GM18520 (cell line): ENCODE measurements at regions not wholly inside any gene's neighbourhood (a gene's known extent, or its start where the extent isn't known, plus 50 kb on each side); places are given as distances from the start of the nearest gene placed in this dataset.

Experiments
- ATAC-seq: cut with Tn5 transposase; IDR thresholded peaks from one replicate; pipeline ENCODE4 v1.9.1; 2021; ENCODE audit not compliant: unreplicated experiment

DNA sequence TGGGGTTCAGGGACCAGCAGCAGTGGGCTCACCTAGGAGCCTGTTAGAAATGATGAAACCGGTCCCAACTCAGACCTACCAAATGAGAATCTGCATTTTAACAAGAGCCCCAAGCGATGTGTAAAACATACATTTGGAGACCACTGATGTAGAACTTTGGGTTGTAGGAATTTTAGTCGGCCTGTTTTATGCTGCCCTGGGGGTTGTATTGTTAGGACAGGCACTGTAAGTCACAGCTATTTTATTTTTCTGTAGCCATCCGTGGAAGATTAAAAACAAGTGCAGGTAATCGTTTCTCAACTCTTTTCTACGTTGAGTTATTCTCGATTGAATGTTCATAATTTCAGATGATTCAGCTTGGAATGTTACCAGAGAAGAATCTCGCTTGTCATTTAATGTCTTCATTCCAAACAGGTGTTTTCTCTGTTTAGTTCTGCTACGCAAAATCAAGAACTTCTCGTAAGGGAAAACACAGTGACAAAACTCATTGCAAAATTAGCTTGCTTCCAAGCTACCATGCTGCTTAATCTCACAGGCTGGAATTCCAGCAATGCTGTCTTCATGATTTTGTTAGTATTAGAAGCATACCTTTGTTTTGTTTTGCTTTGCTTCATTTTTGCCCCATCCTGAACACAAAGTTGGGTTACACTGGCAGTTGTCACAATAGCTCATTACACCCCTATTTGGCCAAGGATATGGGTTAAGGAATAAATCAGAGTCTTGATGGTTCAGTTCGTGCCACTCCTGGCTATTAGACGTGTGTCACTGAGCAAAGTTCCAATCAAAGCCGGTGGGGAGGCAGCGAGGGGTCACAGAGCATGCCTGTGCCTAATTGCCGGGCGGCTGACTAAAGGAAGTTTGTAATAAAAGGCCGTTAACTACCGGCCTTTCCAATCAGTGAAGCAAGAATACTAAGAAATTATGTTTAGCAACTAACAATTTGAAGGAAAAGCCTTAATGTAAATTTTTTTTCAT is 676.9 kb downstream of the GATA3 start:
- no peak for ATAC-seq

DNA sequence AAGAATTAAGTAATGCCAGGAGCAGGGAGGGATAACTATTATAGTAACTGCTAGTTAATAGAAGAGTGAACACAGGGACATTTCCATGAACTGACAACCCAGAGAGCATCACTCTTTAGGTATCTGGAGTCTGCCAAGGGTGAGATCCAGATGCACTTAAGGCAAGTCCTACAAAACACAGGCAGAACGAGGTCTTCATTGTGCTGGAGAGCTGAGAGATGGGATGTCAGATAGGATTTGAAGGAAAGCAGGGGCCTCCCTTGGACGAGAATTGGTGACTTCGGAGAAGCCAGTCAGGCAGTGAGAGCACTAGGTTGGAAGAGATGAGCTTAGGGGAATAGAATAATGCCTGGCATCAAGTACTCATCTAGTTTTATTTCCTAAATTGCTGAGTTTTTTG is 684.5 kb downstream of the GATA3 start:
- ATAC-seq = no peak

DNA sequence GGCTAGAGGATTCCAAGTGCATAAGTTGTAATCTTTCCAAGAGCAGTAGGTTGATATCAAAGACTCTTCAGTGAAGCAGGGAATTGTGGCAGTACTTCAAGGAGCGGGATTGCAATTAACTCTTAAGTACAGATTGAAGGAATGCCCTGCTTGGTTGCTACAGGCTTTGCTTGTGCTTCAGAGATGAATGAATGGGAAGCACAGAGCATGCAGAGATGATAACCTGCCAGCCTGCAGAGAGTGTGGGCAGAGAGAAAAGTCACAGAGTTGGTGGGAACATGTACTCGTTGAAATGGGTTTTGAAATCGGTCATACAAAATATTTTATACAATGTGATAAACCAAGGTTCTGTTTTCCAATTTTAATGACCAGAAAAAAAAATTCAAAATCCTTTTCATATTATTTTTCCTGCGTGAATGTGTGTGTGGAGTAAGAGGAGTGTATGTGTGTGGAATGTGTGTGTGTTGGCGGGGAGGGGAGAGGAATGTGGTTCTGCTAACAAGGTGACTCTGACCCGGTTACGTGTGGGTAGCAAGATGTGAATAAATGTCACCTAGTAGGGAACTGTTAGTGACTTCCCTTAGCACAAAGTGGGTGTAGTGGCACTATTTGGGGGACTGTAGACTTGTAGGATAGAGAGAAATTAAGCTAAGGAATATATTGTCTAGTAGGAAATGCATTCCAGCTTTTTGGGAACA is 697.8 kb downstream of the GATA3 start:
- no peak for ATAC-seq

DNA sequence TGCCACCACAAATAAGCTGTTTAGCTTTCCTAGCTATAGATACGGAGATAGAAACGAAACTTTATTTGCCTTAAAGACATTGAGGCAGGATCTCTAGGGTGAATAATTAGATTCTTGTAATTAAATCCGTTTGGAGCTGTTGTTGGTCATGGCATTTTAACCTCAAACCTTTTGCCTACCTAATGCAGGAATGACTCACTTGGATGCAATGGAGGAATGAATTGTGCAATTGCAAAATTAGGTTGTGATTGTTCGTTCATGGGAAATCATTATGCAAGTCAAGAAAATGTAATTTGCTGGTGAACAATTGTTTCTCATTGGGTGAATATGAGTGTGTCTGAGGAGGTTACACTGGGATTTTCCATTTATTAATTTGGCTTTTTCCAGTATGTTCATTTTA is 703.5 kb downstream of the GATA3 start:
- no peak for ATAC-seq

GRCh38 chr10:8766899-8767298 is 712.4 kb downstream of the GATA3 start:
- ATAC-seq = no peak

DNA sequence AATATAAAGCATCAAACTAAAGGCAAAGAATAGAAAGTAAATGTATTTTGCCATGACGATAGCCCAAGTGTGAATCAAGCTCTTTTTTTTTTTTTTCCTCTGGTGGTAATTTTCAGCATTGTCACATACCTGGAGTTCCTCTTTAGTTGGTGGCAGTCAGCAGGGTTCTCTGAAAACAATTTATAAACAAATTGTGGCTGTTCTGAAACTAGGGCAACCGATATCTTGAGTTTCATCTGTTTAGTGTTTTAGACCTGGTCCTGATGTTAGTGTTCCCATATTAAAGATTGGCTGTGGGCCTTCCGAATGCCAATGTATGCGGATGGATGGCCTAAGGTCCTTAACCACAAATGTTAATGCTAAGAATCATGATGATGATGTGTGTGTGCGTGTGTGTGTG is 713.1 kb downstream of the GATA3 start:
- ATAC-seq = no peak

GRCh38 chr10:8768341-8768740 is 713.9 kb downstream of the GATA3 start:
- ATAC-seq = no peak

DNA sequence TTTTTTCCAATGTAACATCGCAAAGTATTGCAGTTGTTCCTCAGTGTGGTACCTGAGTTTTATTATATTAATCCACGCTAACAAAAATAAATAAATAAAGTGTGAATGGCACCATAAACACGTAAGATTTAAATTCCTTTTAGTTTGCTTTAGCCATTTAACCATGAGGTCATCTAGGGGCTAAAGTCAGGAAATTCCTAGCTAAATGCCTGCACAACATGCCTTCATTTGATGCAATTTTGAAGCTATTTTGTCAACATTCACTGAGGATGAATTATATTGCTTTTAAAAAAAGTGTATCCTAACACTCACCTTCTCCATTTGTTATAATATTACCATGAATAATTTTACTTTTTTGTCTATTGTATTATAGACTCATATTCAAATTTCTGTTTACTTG is 714.4 kb downstream of the GATA3 start:
- ATAC-seq = no peak

DNA sequence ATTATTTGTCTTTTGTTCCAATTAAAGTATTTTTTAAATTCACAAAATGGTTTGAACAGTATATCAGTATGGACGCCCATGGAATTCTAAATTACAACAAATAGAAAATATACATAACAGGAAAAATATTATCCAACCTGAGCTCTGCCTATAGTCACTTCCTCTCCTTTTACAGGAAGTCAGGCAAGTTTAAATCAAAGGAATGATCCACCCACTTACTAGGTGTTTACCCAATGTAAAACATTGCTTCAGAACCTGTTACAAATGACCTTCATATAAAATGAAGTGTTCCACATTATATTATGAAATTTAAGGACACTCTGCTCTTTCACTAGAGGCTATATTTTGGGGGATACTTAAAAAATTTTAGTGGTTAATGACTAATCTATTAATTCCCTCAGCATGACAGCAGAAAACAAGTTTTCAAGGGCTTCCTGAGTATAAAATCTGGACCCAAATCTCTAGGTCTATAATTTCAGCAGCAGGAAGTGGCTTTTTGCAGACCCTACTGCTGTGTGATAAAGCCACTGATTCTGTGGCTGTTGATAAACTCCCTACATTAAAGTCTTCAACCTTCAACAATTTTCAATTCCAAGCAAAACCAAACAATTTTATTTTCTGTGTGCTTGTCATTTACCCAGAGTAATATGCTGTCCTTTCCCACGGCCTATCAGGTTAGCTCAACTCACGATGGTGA is 722.6 kb downstream of the GATA3 start:
- ATAC-seq = no peak

DNA sequence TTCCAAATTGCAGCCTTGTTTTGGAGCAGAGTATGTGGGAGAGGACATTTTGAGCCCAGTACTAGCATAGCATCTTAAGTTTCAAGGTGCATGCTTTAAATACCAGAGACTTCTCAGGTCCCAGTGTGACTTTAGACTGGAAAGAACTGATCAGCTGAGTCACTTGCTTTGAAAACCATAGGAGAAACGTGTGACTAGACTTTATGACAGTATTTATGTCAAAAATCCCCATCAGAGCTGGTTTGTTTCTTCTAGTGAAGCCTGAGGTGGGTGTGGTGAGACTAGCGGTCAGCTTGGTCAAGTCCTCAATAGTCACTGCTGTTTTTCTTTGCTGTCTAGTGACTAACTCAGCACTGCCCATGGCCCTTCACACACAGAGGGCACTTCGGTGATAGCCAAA is 724.2 kb downstream of the GATA3 start:
- ATAC-seq = no peak

DNA sequence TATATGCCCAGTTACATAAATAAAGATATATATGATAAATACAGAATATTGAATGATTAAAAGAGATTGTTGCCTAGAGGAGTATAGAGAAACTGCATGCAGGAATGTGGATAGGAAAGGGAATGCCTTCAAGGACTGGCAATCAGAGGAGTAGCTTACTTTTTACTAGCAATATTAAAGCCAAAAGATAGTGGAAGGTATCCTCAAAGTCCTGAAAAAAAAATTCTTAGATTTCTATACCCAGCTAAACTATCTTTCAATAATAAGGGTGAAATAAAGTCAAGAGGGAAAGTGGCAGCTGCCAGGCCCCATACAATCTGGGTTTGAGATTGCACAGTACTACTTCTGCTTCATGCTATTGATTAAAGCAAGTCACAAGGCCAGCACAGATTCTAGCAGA is 733.2 kb downstream of the GATA3 start:
- ATAC-seq = no peak

DNA sequence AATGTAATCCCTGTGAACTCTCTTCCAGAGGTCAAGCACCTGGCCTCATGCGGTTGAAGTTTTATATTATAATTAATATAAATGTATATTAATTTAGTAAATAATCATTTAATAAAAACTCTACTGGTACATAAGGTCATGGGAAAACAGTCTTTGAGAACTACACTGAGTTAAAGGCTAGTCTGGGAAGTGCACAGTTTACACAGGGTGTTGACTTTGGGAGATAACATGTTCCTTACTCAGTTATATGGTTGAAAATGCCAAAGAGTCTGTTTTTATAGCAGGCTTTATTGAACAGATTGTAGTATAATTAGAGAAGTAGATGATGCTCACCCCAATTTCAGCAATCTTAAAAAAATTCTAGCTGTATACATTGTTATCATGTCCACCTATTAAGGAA is 735.9 kb downstream of the GATA3 start:
- ATAC-seq = no peak

GRCh38 chr10:8794860-8795259 is 740.4 kb downstream of the GATA3 start:
- ATAC-seq = no peak

DNA sequence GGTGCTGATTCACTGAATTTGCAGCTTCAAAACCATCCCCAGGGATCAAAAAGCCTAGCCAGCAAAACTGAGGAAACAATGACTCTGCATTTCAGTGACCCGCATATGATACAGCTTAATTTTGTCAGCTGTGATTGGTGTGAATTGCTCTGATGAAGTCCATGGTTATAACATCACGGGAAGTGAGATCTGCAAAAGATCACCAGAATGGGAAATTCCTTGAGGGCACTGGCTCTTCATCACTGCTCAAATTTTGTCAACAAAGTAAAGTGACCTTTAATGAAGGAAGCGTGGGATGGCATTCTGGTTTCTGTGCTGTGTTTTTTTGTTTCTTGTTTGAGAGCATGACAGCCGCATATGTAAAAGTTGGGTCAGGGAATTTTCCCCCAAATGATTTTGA is 745.9 kb downstream of the GATA3 start:
- ATAC-seq = no peak

DNA sequence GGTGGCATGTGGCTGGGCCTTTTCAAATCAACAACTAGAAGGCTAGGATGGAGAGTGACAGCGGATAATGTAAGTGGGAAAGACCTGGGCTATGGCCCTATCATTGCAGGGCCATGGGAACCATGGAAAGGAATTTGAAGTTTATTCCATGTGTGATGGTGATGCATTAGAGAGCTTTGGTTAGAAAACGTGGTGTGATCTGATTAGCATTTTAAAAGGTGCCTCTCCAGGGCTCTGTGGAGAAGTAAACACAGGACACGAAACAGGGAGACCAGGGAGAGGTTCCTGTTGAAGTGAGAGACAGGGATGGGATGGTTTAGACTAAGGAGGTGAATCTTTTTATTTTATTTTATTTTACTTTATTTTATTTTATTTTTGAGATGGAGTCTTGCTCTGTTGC is 749.5 kb downstream of the GATA3 start:
- no peak for ATAC-seq

DNA sequence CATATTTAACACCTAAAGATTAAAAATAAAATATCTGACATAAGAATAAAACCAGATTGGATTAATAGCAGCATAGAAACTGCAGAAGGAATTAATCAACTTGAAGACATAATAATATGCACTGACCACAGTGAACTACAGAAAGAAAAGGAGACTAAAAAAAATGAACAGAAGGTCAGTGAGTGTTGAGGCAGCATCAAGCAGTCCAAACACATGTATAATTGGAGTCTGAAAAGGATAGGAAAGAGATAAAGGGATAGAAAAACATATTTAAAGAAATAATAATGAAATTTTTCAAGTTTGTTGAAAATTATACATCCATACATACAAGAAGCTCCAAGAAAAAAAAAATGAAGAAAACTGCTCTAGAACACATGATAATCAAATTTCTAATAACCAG is 756.2 kb downstream of the GATA3 start:
- ATAC-seq = no peak

GRCh38 chr10:8811201-8811600 is 756.7 kb downstream of the GATA3 start:
- no peak for ATAC-seq

DNA sequence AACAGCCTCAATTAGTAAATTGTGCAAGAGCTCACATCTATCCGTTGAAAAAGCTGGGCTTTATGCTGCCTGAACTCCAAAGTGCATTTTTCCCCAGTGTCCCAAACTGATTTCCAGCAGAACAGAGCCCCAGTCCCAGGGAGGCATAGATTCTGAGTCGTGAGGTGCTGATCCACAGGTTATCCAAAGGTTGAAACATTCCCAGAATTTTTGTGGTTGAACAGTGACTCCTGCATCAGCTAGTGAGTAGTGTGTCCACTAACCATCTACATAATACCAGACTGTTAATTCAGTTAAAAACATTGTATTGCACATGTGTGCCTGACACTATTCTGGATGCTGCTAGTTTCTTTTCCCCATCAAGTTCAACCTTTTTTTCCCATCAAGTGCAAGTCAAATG is 761.5 kb downstream of the GATA3 start:
- no peak for ATAC-seq

- no peak for ATAC-seq
Observed at GRCh38 chr10:8817299-8817698, 762.8 kb downstream of the GATA3 start.

GRCh38 chr10:8825611-8826010 is 771.1 kb downstream of the GATA3 start:
- no peak for ATAC-seq

DNA sequence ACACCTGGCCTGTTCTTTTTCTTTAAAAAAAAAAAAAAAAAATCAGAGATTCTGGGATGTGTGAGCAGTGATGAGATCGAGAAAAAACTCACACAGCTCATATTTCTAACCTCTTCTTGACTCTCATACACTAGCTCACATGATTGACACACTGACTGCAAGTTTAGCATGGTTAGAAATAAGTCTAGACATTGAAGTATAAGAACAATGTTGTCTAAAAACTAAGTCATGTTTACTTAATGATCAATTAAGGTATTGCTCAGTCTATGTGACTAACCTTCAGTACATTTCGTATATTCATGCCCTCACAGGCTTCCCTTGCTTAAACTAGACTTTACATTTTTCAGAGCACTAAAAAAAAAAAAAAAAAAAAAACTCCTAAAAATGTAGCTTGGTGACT is 775.1 kb downstream of the GATA3 start:
- ATAC-seq = no peak

GRCh38 chr10:8830048-8830447 is 775.6 kb downstream of the GATA3 start:
- no peak for ATAC-seq
